ENCODE measurements at regions not wholly inside any gene's neighbourhood (a gene's known extent, or its start where the extent isn't known, plus 50 kb on each side); places are given as distances from the start of the nearest gene placed in this dataset.

GRCh38 chr3:13136426-13136825 lies 63.2 kb upstream of the IQSEC1 start:
- no peak overlapping the region for H3K4me3 ChIP-seq (ENCODE audit: low read length)
- 89% methylated on average over 11 of the region's 11 CpGs for WGBS
- H3K4me1 ChIP-seq (ENCODE audit: insufficient read depth, low read length), result no peaks in the 10 kb centered on the region
- no peaks in the 10 kb centered on the region for H3K36me3 ChIP-seq (ENCODE audit: insufficient read depth, low read length)
- H3K27me3 ChIP-seq (ENCODE audit: insufficient read depth, low read length), result no peaks in the 10 kb centered on the region
- no peaks in the 10 kb centered on the region for H3K9me3 ChIP-seq (ENCODE audit: insufficient read depth, low read depth, low read length)
- no peak overlapping the region for H3K27ac ChIP-seq (ENCODE audit: low read depth, low read length)
- H3K9ac ChIP-seq (ENCODE audit: low read depth, low read length), result no peak overlapping the region

GRCh38 chr3:13135811-13136321 lies 62.6 kb upstream of the IQSEC1 start:
- WGBS, result 80% methylated on average over 19 of the region's 19 CpGs
- H3K9ac ChIP-seq (ENCODE audit: low read depth, low read length), result no peak overlapping the region
- no peaks in the 10 kb centered on the region for H3K9me3 ChIP-seq (ENCODE audit: insufficient read depth, low read depth, low read length)
- H3K4me1 ChIP-seq (ENCODE audit: insufficient read depth, low read length), result no peaks in the 10 kb centered on the region
- H3K27me3 ChIP-seq (ENCODE audit: insufficient read depth, low read length), result no peaks in the 10 kb centered on the region
- H3K4me3 ChIP-seq (ENCODE audit: low read length), result no peak overlapping the region
- no peak overlapping the region for H3K27ac ChIP-seq (ENCODE audit: low read depth, low read length)
- H3K36me3 ChIP-seq (ENCODE audit: insufficient read depth, low read length), result no peaks in the 10 kb centered on the region

GRCh38 chr3:13135251-13135810 lies 62.1 kb upstream of the IQSEC1 start:
- H3K36me3 ChIP-seq (ENCODE audit: insufficient read depth, low read length), result no peaks in the 10 kb centered on the region
- 91% methylated on average over 9 of the region's 9 CpGs for WGBS
- no peak overlapping the region for H3K27ac ChIP-seq (ENCODE audit: low read depth, low read length)
- H3K4me1 ChIP-seq (ENCODE audit: insufficient read depth, low read length), result no peaks in the 10 kb centered on the region
- H3K4me3 ChIP-seq (ENCODE audit: low read length), result no peak overlapping the region
- no peaks in the 10 kb centered on the region for H3K9me3 ChIP-seq (ENCODE audit: insufficient read depth, low read depth, low read length)
- no peaks in the 10 kb centered on the region for H3K27me3 ChIP-seq (ENCODE audit: insufficient read depth, low read length)
- H3K9ac ChIP-seq (ENCODE audit: low read depth, low read length), result no peak overlapping the region

- Histone ChIP-seq H3K9me3 (ENCODE audit: insufficient read depth, low read depth, low read length) (no peaks in the 10 kb centered on the region), H3K27ac (ENCODE audit: low read depth, low read length) (no peak overlapping the region), H3K27me3 (ENCODE audit: insufficient read depth, low read length) (no peaks in the 10 kb centered on the region), H3K36me3 (ENCODE audit: insufficient read depth, low read length) (no peaks in the 10 kb centered on the region), H3K4me1 (ENCODE audit: insufficient read depth, low read length) (no peaks in the 10 kb centered on the region), H3K4me3 (ENCODE audit: low read length) (no peak overlapping the region), H3K9ac (ENCODE audit: low read depth, low read length) (no peak overlapping the region)
- 96% methylated on average over 8 of the region's 8 CpGs for WGBS
Observed at GRCh38 chr3:13134879-13135206, 61.6 kb upstream of the IQSEC1 start.

GRCh38 chr3:13134166-13134878 lies 61.1 kb upstream of the IQSEC1 start:
- Histone ChIP-seq H3K9ac (ENCODE audit: low read depth, low read length) (no peak overlapping the region), H3K4me3 (ENCODE audit: low read length) (no peak overlapping the region), H3K27me3 (ENCODE audit: insufficient read depth, low read length) (no peaks in the 10 kb centered on the region), H3K4me1 (ENCODE audit: insufficient read depth, low read length) (no peaks in the 10 kb centered on the region), H3K9me3 (ENCODE audit: insufficient read depth, low read depth, low read length) (no peaks in the 10 kb centered on the region), H3K27ac (ENCODE audit: low read depth, low read length) (no peak overlapping the region), H3K36me3 (ENCODE audit: insufficient read depth, low read length) (no peaks in the 10 kb centered on the region)
- 93% methylated on average over 12 of the region's 12 CpGs for WGBS

- no peak overlapping the region for H3K9ac ChIP-seq (ENCODE audit: low read depth, low read length)
- no peaks in the 10 kb centered on the region for H3K36me3 ChIP-seq (ENCODE audit: insufficient read depth, low read length)
- H3K4me1 ChIP-seq (ENCODE audit: insufficient read depth, low read length), result no peaks in the 10 kb centered on the region
- WGBS, result 95% methylated on average over 14 of the region's 14 CpGs
- no peak overlapping the region for H3K27ac ChIP-seq (ENCODE audit: low read depth, low read length)
- H3K9me3 ChIP-seq (ENCODE audit: insufficient read depth, low read depth, low read length), result no peaks in the 10 kb centered on the region
- H3K27me3 ChIP-seq (ENCODE audit: insufficient read depth, low read length), result no peaks in the 10 kb centered on the region
- no peak overlapping the region for H3K4me3 ChIP-seq (ENCODE audit: low read length)
Observed at GRCh38 chr3:13133471-13133981, 60.3 kb upstream of the IQSEC1 start.

- no peak overlapping the region for H3K9ac ChIP-seq (ENCODE audit: low read depth, low read length)
- 91% methylated on average over 5 of the region's 6 CpGs for WGBS
- H3K4me1 ChIP-seq (ENCODE audit: insufficient read depth, low read length), result no peaks in the 10 kb centered on the region
- H3K36me3 ChIP-seq (ENCODE audit: insufficient read depth, low read length), result no peaks in the 10 kb centered on the region
- no peaks in the 10 kb centered on the region for H3K27me3 ChIP-seq (ENCODE audit: insufficient read depth, low read length)
- H3K4me3 ChIP-seq (ENCODE audit: low read length), result no peak overlapping the region
- H3K27ac ChIP-seq (ENCODE audit: low read depth, low read length), result no peak overlapping the region
- H3K9me3 ChIP-seq (ENCODE audit: insufficient read depth, low read depth, low read length), result no peaks in the 10 kb centered on the region
Observed at GRCh38 chr3:13132731-13133410, 59.6 kb upstream of the IQSEC1 start.

GRCh38 chr3:13132281-13132680 lies 59.1 kb upstream of the IQSEC1 start:
- no peak overlapping the region for H3K9ac ChIP-seq (ENCODE audit: low read depth, low read length)
- no peak overlapping the region for H3K4me3 ChIP-seq (ENCODE audit: low read length)
- no peak overlapping the region for H3K27ac ChIP-seq (ENCODE audit: low read depth, low read length)
- no peaks in the 10 kb centered on the region for H3K27me3 ChIP-seq (ENCODE audit: insufficient read depth, low read length)
- H3K36me3 ChIP-seq (ENCODE audit: insufficient read depth, low read length), result no peaks in the 10 kb centered on the region
- 92% methylated on average over 4 of the region's 4 CpGs for WGBS
- no peaks in the 10 kb centered on the region for H3K4me1 ChIP-seq (ENCODE audit: insufficient read depth, low read length)
- H3K9me3 ChIP-seq (ENCODE audit: insufficient read depth, low read depth, low read length), result no peaks in the 10 kb centered on the region

GRCh38 chr3:13130464-13131193 lies 57.4 kb upstream of the IQSEC1 start:
- WGBS, result 86% methylated on average over 2 of the region's 3 CpGs
- Histone ChIP-seq H3K4me1 (ENCODE audit: insufficient read depth, low read length) (no peaks in the 10 kb centered on the region), H3K9me3 (ENCODE audit: insufficient read depth, low read depth, low read length) (no peaks in the 10 kb centered on the region)

GRCh38 chr3:13125092-13126015 lies 52.1 kb upstream of the IQSEC1 start:
- no peak overlapping the region for H3K27ac ChIP-seq (ENCODE audit: low read depth, low read length)
- no peak overlapping the region for H3K4me3 ChIP-seq (ENCODE audit: low read length)
- no peaks in the 10 kb centered on the region for H3K4me1 ChIP-seq (ENCODE audit: insufficient read depth, low read length)
- H3K9me3 ChIP-seq (ENCODE audit: insufficient read depth, low read depth, low read length), result no peaks in the 10 kb centered on the region
- no peaks in the 10 kb centered on the region for H3K27me3 ChIP-seq (ENCODE audit: insufficient read depth, low read length)
- H3K36me3 ChIP-seq (ENCODE audit: insufficient read depth, low read length), result no peaks in the 10 kb centered on the region
- H3K9ac ChIP-seq (ENCODE audit: low read depth, low read length), result no peak overlapping the region
- 94% methylated on average over 13 of the region's 13 CpGs for WGBS

More at GRCh38 chr3:13130464-13131193, 57.4 kb upstream of the IQSEC1 start:
- Histone ChIP-seq H3K27me3 (ENCODE audit: insufficient read depth, low read length) (no peaks in the 10 kb centered on the region), H3K27ac (ENCODE audit: low read depth, low read length) (no peak overlapping the region), H3K36me3 (ENCODE audit: insufficient read depth, low read length) (no peaks in the 10 kb centered on the region), H3K9ac (ENCODE audit: low read depth, low read length) (no peak overlapping the region), H3K4me3 (ENCODE audit: low read length) (no peak overlapping the region)
